NCI-H1092 (cell line): ENCODE measurements at regions not wholly inside any gene's neighbourhood (a gene's known extent, or its start where the extent isn't known, plus 50 kb on each side); places are given as distances from the start of the nearest gene placed in this dataset.
"Not testable (repeated sequence)": the region's sequence is repeated elsewhere in the genome, so short reads cannot be mapped to it uniquely, and the experiment has no call there.

ENCODE experiments used
- DNase-seq: peaks from one replicate; lab custom pipeline; 2025; lab: John Stamatoyannopoulos, UW

DNA sequence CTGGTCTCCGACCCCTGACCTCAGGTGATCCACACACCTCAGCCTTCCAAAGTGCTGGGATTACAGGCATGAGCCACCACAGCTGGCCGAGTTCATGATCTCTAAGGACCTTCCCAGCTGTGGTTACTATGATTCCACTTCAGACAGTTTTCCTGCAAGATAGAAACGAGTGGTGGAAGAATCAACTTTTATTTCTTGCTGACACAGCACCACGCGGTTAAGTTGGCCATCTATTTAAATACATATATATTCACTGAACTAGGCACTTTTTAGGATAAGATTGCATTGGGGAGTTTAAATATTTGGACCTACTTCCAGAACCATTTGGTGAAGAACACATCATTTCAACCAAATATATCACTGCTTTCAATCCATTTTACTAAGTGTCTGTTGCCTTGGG lies 213.4 kb downstream of the TBX5 start:
- DNase-seq = no peak

DNA sequence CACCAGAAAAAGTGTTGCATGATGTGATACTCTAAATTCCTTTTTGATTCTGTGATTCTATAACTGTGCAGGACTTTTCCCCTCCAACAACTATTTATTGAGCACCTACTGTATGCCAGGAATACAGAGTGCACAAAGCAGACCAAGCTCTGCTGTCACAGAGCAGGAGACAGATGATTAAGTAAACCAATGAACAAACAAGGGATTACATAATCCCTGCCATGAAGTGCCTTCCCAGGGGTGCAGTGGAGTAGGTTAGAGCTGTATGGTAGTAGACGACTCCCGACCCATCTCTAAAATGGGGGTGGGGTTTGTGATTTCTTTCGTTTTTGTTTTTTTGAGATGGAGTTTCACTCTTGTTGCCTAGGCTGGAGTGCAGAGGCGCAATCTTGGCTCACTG lies 213.9 kb downstream of the TBX5 start:
- DNase-seq = no peak

DNA sequence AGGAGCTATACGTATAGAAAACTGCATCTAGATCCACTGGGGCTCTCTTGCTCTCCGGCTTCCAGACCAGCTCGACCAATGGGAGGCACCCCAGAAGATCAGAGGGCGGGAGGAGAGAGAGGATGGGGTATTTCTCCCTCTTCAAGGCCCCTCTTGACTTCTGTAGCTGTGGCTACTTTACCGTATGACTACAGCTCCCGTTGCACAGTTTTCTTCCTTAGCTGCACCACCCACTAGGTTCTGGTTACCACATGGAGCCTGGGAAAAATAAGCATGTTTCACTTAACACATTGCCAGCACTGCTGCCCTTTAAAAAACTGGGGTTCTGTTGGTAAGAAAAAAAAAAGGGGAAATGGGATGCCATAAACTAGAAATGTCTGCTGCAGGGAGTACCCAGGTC lies 214.4 kb downstream of the TBX5 start:
- no peak for DNase-seq

DNA sequence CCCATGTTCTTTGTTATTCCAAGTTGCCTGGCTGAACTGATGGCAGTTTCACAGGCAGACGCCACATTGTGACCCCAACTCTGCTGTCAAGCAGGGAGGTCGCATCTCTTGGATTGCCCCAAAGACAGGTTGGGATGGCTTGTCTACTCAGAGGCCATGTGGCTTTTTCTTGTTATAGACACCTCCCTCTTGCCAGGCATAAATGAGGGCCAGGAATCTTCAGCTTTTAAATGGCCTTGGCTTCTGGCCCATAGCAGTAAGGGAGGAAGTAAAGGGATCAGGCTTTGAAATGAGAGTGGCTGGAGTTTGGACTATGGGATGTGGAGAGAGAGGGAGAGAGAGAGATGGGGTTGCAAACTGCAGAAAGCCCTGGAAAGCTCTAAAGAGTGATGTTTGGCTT lies 215.0 kb downstream of the TBX5 start:
- DNase-seq = no peak

DNA sequence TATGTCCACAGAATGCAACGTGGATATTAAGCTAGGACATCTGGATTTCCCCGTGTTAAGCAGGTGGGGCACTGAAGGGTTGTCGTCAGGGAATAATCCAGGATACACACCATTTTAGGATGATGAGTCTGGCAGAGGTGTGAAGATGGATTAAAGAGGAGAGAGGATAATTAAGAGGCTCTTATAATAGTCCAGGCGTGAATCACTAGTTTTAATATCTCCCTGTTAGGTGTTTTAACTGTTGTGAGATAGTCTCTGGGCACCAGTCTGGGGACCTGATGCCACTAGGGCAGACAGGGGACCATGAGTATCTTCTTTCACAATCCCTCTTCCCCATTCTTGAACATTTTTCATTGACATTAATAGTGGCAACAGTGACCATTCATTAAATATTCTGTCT lies 216.7 kb downstream of the TBX5 start:
- DNase-seq = no peak

DNA sequence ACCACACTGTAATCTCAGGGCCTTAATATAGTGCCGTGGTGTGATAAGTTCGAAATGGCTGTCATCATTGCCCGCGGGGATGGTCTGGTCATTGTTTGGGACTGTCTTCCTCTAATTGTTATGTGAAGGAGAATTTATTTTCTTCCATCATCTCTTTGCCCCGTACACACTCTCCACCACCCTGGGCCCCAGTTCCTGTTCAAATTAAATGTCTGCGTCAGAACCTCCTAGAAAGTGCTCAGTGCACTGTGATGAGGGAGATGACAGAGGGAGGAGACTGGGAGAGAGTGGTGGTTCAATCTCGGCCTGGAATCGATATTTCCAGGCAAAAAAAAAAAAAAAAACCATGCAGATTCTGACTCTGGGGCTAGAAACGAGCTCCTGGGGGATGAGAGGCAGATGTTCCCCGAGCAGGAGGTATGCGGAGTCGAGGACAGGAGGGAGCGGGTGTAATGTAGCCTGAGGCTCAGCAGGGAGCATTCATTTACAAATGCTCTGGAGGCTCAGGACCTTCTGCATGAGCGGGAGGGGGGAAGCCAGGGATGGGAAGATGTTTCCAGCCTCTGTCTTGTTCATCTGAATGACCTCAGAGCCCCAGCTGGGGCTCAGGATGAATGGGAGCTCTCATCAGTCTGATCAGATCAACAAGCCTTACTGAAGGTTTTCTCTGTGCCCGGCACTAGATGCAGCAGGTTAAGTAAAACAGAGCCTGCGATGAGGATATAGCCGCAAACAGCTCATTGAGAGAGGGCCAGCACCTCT lies 219.5 kb downstream of the TBX5 start:
- no peak for DNase-seq

DNA sequence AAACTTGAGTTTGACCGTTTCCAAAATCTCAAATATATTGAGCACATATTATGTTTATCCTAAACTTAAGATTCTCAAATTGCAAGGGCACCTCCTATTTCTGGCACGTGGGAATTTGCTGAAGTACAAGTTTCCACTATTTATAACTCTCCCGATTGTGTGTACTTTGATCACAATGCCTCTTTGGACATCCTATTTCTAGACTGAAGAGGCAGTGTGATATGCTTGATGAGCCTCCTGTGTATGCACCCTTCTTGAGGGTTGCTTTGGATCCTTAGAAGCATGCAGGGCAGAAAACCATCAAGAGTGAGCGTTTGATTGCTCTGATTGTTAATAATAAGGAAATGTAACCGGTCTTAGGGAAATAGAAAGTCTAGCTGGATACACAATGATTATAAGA lies 218.9 kb upstream of the RBM19 start:
- DNase-seq = no peak

DNA sequence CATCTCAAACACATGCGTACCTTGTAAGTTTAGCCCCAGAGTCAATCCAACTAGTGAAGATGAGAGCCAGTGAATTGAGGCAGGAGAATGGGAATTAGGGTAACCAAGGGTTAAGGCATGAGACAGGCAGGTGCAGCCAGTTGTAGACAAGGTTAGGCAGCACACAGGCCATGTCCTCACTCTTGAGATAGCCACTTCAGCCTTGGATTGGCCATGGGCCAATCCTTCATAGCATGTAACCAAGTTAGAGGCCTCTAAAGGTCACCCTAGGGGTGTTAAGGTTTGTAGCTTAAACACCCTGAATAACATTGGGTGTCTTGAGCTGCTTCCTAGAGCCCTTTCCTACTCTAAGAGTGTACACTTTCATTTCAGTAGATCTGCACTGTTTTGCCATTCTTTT lies 208.2 kb upstream of the RBM19 start:
- no peak for DNase-seq

DNA sequence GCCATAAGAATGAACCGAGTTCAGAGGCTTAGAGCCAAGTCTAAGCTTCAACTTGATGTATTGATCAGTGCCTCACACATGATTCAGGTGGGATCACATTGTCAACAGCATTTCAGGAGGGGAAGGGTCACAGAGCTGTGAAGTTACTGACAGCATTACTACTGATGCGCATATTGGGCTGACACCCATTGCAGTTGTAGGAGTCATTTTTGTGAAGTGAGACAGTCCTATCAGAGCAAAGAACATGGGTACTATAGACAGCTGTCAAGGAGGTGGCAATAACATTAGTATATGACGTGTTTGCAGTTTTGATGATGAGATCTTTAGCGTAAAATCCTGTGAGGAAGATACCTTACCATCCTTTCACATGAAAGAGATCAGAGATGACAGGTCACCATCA lies 206.0 kb upstream of the RBM19 start:
- no peak for DNase-seq

DNA sequence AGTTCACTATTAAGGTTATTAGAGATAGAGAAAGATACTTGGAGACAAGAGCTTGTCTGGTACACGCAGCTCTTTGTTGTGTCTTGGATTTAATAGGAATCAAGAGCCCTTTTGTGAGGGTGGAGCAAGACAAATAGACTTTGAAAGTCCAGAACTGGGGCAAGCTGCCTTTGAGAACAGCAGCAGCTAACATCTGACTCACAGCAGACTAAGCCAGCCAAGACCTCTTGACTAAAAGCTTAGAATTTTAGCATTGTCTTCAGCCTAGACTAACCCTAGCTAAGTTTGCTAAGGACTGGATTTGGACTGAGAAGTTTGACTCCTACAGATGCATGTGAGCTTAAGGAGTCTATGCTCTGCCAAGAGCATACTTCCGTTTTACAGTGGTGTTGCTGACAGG lies 201.9 kb upstream of the RBM19 start:
- DNase-seq = no peak

DNA sequence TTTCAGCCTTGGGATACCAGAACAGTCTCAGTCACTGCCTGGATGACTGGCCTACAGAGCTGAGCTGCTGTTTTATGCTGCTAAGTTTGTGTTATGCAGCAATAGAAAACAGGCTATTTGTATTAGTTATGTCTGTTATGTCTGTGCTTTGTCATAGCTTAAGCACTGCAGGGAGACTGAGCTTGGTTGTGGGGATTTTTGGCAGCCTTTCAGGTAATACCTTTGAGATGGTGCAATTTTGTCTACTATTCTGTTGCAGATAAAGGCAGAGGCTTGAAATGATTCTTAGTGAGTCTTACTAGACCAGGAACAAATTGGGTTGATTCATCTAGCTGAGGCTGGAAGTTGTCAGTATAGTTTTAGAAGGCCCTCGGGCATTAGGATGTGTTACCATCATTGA lies 201.3 kb upstream of the RBM19 start:
- no peak for DNase-seq

DNA sequence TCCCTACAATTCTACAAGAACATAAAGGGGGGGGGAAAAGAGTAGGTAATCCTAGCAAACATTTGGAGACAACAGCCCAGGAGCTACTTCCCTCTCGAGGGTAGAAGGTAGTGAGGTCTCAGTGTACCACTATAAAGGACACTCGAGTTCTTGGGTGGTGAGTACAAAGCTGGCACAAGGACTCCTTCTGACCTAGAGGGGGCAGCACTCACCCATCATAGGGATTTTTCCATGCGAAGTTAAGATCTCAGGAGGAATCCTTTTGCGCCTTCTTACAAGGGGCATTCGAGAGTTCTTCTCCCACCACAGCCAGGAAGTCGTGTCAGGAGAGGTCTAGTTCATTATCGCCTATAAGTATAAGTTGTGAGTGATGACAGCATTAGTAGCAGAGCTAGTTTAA lies 200.2 kb upstream of the RBM19 start:
- DNase-seq = peak; percentile 25

DNA sequence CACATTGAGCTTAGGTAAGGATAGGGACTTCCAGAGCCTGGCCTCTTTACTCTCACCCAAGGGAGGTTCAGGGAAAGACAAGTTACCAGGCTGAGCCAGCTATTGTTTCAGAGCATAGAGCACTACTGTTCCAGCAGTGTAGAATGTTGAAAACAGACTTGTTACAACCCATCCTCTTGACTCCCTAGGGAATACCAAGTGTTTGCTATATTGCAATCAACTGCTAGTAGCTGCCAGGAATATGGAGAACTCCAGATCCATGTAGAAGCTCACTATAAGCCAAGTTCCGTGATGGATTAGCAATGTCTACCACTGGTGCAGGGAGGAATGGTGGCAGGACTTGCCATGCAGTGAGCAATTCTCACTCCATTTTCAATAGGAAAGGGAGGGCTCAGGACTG lies 199.8 kb upstream of the RBM19 start:
- DNase-seq = no peak

DNA sequence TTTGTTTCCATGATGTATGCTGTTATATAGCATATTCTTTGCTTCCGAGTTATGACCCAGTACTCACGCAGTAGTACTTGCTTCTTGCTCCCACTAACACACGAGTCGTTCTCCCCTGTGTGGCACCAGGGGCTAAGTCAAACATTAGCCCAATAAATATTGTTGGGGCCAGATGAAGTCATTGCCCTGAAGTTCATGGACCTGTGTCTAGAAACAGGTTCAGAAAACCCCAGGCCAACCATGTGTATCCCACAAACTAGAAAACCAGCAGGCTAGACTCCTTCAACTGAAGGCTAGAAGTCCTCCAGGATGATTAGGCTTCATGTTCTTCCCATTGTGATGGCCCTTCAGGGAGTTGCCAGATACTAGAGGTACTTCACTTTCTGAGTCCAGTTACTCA lies 198.2 kb upstream of the RBM19 start:
- no peak for DNase-seq

DNA sequence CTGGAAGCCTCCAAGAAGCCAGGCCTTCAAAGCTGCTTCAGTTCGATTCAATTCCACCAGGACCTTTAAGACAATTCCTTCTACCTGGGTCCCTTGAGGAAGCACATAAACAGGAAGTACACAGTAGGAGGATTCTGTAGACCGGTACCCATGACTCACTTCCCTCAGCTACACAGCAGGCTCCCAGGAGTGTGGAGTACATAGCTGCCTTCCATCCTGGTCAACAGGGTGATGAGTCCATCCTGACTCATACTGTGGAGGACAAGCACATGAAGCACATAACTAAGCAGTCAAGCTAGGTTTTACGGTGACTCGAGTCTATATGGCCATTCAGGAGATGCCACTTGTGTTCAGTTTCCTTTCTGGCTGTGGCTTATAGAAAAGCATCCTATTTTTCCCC lies 197.6 kb upstream of the RBM19 start:
- no peak for DNase-seq

DNA sequence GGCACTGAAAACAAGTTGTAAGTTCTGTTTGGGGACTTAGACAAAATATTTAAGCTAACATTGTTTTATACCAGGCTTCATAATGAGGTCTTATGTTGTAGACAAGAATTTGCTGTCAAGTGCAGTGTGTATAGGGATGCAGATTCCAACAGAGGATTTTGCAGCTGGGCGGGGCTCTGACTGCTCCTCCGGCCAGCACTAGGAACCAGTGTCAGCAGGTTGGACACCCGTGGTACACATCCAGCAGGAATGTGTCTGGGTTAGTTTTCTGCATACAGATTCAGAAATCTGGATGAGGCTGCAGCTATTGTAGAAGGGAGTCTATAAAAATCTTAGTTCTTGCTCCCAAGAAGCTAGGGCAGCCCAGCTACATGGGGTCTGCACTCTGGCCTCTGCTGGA lies 194.3 kb upstream of the RBM19 start:
- DNase-seq = no peak

DNA sequence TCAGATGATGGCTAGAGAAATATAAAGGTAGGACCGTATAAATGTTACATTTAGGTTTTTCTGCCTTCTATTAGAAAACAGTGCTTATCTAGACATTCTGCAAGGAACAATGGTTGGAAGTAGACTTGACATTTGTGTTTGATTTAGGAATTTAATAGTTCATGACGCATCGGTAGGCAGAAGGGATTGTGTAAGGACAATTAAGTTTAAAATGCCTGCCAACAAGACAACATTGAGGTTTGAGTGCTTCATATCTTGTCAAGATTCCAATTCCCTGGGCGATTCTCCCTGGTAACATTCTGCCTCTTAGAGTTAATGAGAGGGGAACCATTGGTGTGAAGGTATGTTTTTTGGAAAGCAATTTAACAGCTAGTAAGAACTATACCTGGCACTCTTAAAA lies 186.8 kb upstream of the RBM19 start:
- no peak for DNase-seq

DNA sequence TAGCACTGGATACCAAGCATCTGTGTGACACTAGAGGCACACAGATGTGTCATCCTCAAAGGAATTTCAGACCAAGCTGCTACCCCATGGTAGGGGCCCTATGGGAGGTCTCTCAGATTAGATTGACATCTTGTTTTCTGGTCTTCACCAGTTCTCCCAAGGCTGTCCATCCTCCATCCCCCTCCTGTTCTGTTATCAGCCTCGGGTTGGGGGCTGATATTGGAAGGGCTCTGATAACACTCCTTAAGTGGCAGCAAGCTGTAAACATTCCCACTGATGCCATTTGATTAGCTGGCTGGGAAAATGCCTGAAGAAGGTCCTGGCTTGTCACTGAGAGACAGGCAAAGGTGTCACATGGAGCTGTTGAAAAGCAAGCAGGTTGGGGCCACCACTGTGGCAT lies 185.9 kb upstream of the RBM19 start:
- no peak for DNase-seq

DNA sequence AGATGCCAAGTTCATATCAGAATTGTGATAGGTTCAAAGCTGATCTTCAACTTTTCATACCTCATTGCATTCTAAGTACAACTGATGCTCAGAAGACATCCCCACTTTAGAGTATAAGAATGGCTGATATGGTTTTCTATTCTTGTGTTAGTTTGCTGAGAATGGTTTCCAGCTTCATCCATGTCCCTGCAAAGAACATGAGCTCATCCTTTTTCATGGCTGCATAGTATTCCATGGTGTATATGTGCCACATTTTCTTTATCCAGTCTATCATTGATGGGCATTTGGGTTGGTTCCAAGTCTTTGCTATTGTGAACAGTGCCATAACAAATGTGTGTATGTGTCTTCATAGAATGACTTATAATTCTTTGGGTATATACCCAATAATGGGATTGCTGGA lies 184.5 kb upstream of the RBM19 start:
- not testable (repeated sequence) for DNase-seq

DNA sequence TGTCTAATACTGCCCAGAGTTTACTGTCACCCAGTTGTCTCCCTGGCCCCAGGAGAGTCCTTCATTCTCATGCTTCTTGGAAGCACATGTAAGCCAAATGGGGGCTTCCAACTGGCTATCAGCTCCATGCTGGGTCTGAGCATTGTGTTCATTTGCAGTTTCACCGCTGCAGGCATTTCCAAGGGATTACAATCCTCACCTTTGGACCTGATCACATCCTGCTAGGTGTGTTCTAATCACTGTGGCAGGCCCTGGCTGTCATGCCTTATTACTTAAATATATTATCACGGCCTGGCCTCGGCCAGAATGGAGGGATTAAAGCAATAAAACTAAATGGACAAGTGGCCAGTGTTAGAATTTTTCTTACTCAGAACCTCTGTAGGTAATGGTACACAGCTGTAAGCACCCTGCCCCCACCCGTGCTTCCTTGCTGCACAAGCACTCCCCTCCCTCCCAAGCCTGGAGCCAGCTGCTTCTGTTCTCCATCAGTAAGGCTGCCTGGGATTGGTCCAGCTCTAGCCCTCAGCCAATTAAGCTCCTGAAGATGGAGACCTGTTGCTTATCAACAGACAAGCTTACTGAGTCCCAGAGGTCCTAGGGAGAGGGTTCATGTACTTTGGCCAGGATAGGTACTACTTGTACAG lies 175.9 kb upstream of the RBM19 start:
- DNase-seq = no peak

DNA sequence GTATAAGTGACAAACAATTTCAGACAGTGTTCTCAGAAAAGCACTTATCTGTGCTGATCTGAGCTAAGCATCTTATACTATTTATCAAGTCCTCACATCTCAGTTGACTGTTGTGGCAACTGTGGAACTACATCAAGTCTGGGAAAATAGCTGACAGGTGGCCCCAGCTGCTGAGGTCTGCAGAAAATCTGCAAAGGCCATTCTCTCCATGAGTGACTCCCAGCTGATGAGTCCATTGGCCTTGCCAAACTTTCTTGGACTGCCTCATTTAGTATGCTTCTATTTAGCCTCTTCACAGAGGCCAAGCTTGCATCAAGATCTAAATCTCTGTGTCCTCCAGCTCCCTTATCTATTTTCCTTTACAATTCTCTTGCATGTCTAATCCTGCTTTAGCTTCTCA lies 174.5 kb upstream of the RBM19 start:
- DNase-seq = no peak

DNA sequence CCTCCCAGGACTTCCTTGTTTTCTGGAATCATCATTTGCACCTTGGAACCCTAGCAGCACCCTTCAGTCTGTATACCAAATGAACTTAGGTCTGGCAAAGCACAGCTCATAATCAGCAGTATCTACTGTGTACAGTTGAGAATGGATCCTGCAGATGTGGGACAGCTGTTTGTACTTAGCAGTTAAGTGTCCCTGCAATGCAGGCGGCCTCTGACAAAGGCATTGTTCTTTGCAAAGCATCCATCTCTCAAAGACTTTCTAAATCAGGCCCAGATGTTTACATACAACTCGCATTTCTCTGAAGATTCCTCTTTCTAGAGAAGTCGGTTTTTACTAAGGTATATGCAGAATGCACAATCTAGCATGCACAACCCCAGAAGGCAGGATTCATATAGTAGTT lies 170.5 kb upstream of the RBM19 start:
- no peak for DNase-seq

DNA sequence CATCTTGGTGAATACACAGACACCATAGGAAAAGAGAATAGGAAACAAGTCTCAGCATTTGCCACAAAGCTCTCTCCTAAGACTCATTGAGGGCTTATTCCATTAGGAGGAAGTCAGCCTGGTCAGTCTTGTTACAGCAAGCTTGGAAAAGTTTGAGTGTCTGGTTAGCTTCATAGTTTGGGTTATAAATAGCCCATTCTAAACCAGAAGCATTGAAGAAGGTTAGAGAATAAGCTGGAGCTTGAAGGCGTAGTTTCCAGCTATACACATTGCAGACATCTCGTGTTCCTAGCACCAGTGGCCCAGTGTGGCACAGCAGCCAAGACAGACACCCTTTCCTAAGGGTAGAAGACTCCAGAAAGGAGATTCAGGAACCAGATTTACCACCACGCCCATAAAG lies 168.8 kb upstream of the RBM19 start:
- no peak for DNase-seq

DNA sequence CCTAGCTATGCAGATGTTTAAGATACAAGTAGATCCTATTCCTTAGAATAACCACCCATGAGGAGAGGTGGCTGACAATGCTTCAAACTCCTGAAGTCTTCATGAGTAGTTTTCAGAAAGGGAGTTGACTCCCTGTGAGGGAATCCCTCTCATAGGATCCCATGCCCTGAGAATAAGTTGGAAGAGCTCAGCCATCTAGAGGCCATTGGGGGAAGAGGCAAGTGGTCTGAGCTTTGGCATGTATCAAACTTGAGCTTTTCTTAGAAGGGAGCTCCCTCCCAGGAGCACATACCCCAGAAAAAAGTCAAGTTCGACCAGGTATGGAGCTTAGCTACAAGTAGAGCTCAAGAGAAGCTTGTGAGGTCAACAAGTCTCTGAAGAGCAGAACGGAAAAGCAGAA lies 165.7 kb upstream of the RBM19 start:
- no peak for DNase-seq
